ENCODE measurements at regions not wholly inside any gene's neighbourhood (a gene's known extent, or its start where the extent isn't known, plus 50 kb on each side); places are given as distances from the start of the nearest gene placed in this dataset.

GRCh38 chr7:155363146-155363539, 65.5 kb downstream of the INSIG1 start:
- TF ChIP-seq CTCF (conservative IDR thresholded peaks at IDR 0.05) (no peak), EZH2 (IDR thresholded peaks at IDR 0.05; ENCODE audit: low read depth) (no peak)
